ENCODE measurements at regions not wholly inside any gene's neighbourhood (a gene's known extent, or its start where the extent isn't known, plus 50 kb on each side); places are given as distances from the start of the nearest gene placed in this dataset.
"Not testable (repeated sequence)": the region's sequence is repeated elsewhere in the genome, so short reads cannot be mapped to it uniquely, and the experiment has no call there.

- not testable (repeated sequence) for TF ChIP-seq CTCF (IDR thresholded peaks at IDR 0.05); REST (IDR thresholded peaks at IDR 0.05; ENCODE audit: insufficient read depth in 1 of 2, low read depth in 2 of 2, low read length in 1 of 2); POLR2AphosphoS5 (IDR thresholded peaks at IDR 0.05; ENCODE audit: low read depth, low read length); TCF7L2 (IDR thresholded peaks at IDR 0.05; ENCODE audit: low read depth, low read length)
These were observed 750.6 kb downstream of the PRIM2 start for GRCh38 chr6:58067867-58068548.

Measured in Panc1 (cell line).